Lower leg skin (tissue), 4 donors: ENCODE measurements at regions not wholly inside any gene's neighbourhood (a gene's known extent, or its start where the extent isn't known, plus 50 kb on each side); places are given as distances from the start of the nearest gene placed in this dataset.

Experiments
- DNase-seq, 2 donors: peaks; one replicate each; pipeline ENCODE4 v3.0.0-alpha.2; 2019; ENCODE audit warnings: low spot score in 2 of 2
- H3K4me3 ChIP-seq: fragments of 200-600 bp; sonication (generic); 2 replicates; pipeline ENCODE4 v1.5.1; 2017; ENCODE audit warnings: mild to moderate bottlenecking, low read depth; ENCODE audit not compliant: poor library complexity, severe bottlenecking
- CTCF ChIP-seq, 3 donors: fragments of 450-650 bp; IDR thresholded peaks; one replicate each; pipeline ENCODE4 v1.5.1; 2016; ENCODE audit warnings: antibody characterized with exemption in 3 of 3, mild to moderate bottlenecking in 3 of 3, moderate library complexity in 2 of 3
- POLR2A ChIP-seq, 2 donors: fragments of 450-650 bp; IDR thresholded peaks; one replicate each; pipeline ENCODE4 v1.6.1; 2016 to 2017; ENCODE audit warnings: antibody characterized with exemption in 2 of 2, mild to moderate bottlenecking in 1 of 2, moderate library complexity in 1 of 2
- WGBS, 2 donors: methylation state at CpG; one replicate each; pipeline ENCODE4 v1.1.5; 2018; 5-methylcytosine and 5-hydroxymethylcytosine counted together
- intact Hi-C: fragments of 100-400 bp; cut with DNase I; formaldehyde crosslinking; loops from one replicate; pipeline ENCODE4 v1.15.0; 2023; ENCODE audit warnings: low total_unique reads

- TF ChIP-seq POLR2A (IDR thresholded peaks at IDR 0.05) (no peak), CTCF (IDR thresholded peaks at IDR 0.05) (no peak)
- DNase-seq: no peak
- H3K4me3 ChIP-seq: no peak overlapping the region
- intact Hi-C loops: no loop called here
- WGBS, 2 donors: 77 to 80% methylated on average over 2 of the region's 2 CpGs
These were observed 1225.3 kb downstream of the CDH11 start for GRCh38 chr16:63896383-63897109.

- no peak for DNase-seq
- TF ChIP-seq POLR2A (IDR thresholded peaks at IDR 0.05) (no peak), CTCF (IDR thresholded peaks at IDR 0.05) (no peak)
- H3K4me3 ChIP-seq: no peak overlapping the region
- intact Hi-C loops: no loop called here
These were observed 1231.1 kb downstream of the CDH11 start for GRCh38 chr16:63890723-63891122.

- no peak for TF ChIP-seq POLR2A (IDR thresholded peaks at IDR 0.05)
- TF ChIP-seq CTCF (IDR thresholded peaks at IDR 0.05): no peak
- 18 to 23% methylated on average over 1 of the region's 1 CpG for WGBS, 2 donors
- H3K4me3 ChIP-seq: no peak overlapping the region
- intact Hi-C loops: no loop called here
- DNase-seq: peak in 1 of 2 donors; percentile 43
These were observed 1231.8 kb downstream of the CDH11 start for GRCh38 chr16:63890081-63890480.

GRCh38 chr16:63883091-63883490 is 1238.8 kb downstream of the CDH11 start:
- DNase-seq: no peak
- intact Hi-C loops: no loop called here
- TF ChIP-seq CTCF (IDR thresholded peaks at IDR 0.05) (no peak), POLR2A (IDR thresholded peaks at IDR 0.05) (no peak)
- H3K4me3 ChIP-seq: no peak overlapping the region

GRCh38 chr16:63882576-63882975 is 1239.3 kb downstream of the CDH11 start:
- intact Hi-C loops: no loop called here
- no peak overlapping the region for H3K4me3 ChIP-seq
- no peak for DNase-seq
- TF ChIP-seq CTCF (IDR thresholded peaks at IDR 0.05) (no peak), POLR2A (IDR thresholded peaks at IDR 0.05) (no peak)

- intact Hi-C loops: no loop called here
- WGBS, 2 donors: 97 to 98% methylated on average over 2 of the region's 2 CpGs
- TF ChIP-seq POLR2A (IDR thresholded peaks at IDR 0.05) (no peak), CTCF (IDR thresholded peaks at IDR 0.05) (no peak)
- DNase-seq: no peak
- no peak overlapping the region for H3K4me3 ChIP-seq
These were observed 1240.9 kb downstream of the CDH11 start for GRCh38 chr16:63880948-63881347.
